Suprapubic skin (tissue), 4 donors: ENCODE measurements at regions not wholly inside any gene's neighbourhood (a gene's known extent, or its start where the extent isn't known, plus 50 kb on each side); places are given as distances from the start of the nearest gene placed in this dataset.

Experiments
- DNase-seq, 2 donors: peaks; one replicate each; pipeline ENCODE4 v3.0.0-alpha.2; 2019; ENCODE audit warnings: low spot score in 2 of 2
- H3K27ac ChIP-seq: fragments of 200-600 bp; sonication (generic); one replicate; pipeline ENCODE4 v1.5.1; 2019
- H3K27me3 ChIP-seq: fragments of 200-600 bp; sonication (generic); one replicate; pipeline ENCODE4 v1.5.1; 2019
- H3K36me3 ChIP-seq: fragments of 200-600 bp; sonication (generic); one replicate; pipeline ENCODE4 v1.5.1; 2019
- H3K4me1 ChIP-seq: fragments of 200-600 bp; sonication (generic); one replicate; pipeline ENCODE4 v1.5.1; 2019
- H3K4me3 ChIP-seq: fragments of 200-600 bp; sonication (generic); one replicate; pipeline ENCODE4 v1.5.1; 2019; ENCODE audit warnings: mild to moderate bottlenecking
- H3K9me3 ChIP-seq: fragments of 200-600 bp; sonication (generic); one replicate; pipeline ENCODE4 v1.5.1; 2019
- CTCF ChIP-seq, 2 donors: fragments of 200-600 bp in 1 of 2; fragments of 450-650 bp in 1 of 2; sonication (generic) in 1 of 2; IDR thresholded peaks; one replicate each; pipeline ENCODE4 v1.5.1; 2016 to 2019; ENCODE audit warnings: antibody characterized with exemption in 2 of 2, mild to moderate bottlenecking in 1 of 2, moderate library complexity in 1 of 2
- EP300 ChIP-seq: sonication (generic); formaldehyde crosslinking; IDR thresholded peaks from one replicate; pipeline ENCODE4 v1.6.1; 2017; ENCODE audit warnings: antibody characterized with exemption
- POLR2A ChIP-seq, 2 donors: fragments of 450-650 bp; IDR thresholded peaks; one replicate each; pipeline ENCODE4 v1.6.1; 2017; ENCODE audit warnings: antibody characterized with exemption in 2 of 2, mild to moderate bottlenecking in 2 of 2, moderate library complexity in 2 of 2
- POLR2AphosphoS5 ChIP-seq, 3 donors: sonication (generic); formaldehyde crosslinking; IDR thresholded peaks; one replicate each; pipeline ENCODE4 v1.6.1; 2017; ENCODE audit warnings: antibody characterized with exemption in 3 of 3
- WGBS: methylation state at CpG from one replicate; pipeline ENCODE4 v1.1.5; 2018; 5-methylcytosine and 5-hydroxymethylcytosine counted together

GRCh38 chr3:103385961-103386656, 951.3 kb downstream of the ZPLD1 start:
- Histone ChIP-seq H3K36me3 (no peaks in the 10 kb centered on the region), H3K27ac (no peak overlapping the region), H3K4me1 (no peaks in the 10 kb centered on the region), H3K9me3 (no peaks in the 10 kb centered on the region), H3K4me3 (no peak overlapping the region), H3K27me3 (no peaks in the 10 kb centered on the region)
- no peak for DNase-seq
- 61% methylated on average over 6 of the region's 6 CpGs for WGBS
- TF ChIP-seq POLR2A (IDR thresholded peaks at IDR 0.05) (no peak), CTCF (IDR thresholded peaks at IDR 0.05) (no peak), EP300 (no peak), POLR2AphosphoS5 (IDR thresholded peaks at IDR 0.05) (no peak)

- H3K4me1 ChIP-seq: no peaks in the 10 kb centered on the region
- no peaks in the 10 kb centered on the region for H3K27me3 ChIP-seq
- 27% methylated on average over 2 of the region's 2 CpGs for WGBS
- no peaks in the 10 kb centered on the region for H3K9me3 ChIP-seq
- no peaks in the 10 kb centered on the region for H3K36me3 ChIP-seq
- no peak for DNase-seq
- no peak overlapping the region for H3K27ac ChIP-seq
- TF ChIP-seq CTCF (IDR thresholded peaks at IDR 0.05) (no peak), POLR2A (IDR thresholded peaks at IDR 0.05) (no peak), EP300 (no peak), POLR2AphosphoS5 (IDR thresholded peaks at IDR 0.05) (no peak)
- H3K4me3 ChIP-seq: no peak overlapping the region
Observed at GRCh38 chr3:103388214-103388613, 953.4 kb downstream of the ZPLD1 start.

GRCh38 chr3:103389356-103389755, 954.5 kb downstream of the ZPLD1 start:
- TF ChIP-seq POLR2A (IDR thresholded peaks at IDR 0.05): no peak
- no peak overlapping the region for H3K27ac ChIP-seq
- no peak overlapping the region for H3K4me3 ChIP-seq
- no peaks in the 10 kb centered on the region for H3K4me1 ChIP-seq
- 84% methylated on average over 1 of the region's 1 CpG for WGBS
- no peaks in the 10 kb centered on the region for H3K36me3 ChIP-seq
- no peaks in the 10 kb centered on the region for H3K9me3 ChIP-seq
- no peaks in the 10 kb centered on the region for H3K27me3 ChIP-seq
- DNase-seq: no peak

- no peaks in the 10 kb centered on the region for H3K4me1 ChIP-seq
- no peak overlapping the region for H3K4me3 ChIP-seq
- no peak overlapping the region for H3K27ac ChIP-seq
- no peaks in the 10 kb centered on the region for H3K9me3 ChIP-seq
- WGBS: 57% methylated on average over 4 of the region's 4 CpGs
- no peaks in the 10 kb centered on the region for H3K36me3 ChIP-seq
- no peaks in the 10 kb centered on the region for H3K27me3 ChIP-seq
- no peak for DNase-seq
- TF ChIP-seq POLR2AphosphoS5 (IDR thresholded peaks at IDR 0.05) (no peak), POLR2A (IDR thresholded peaks at IDR 0.05) (no peak), EP300 (no peak), CTCF (IDR thresholded peaks at IDR 0.05) (no peak)
Observed at GRCh38 chr3:103393395-103394186, 958.8 kb downstream of the ZPLD1 start.

- H3K36me3 ChIP-seq: no peaks in the 10 kb centered on the region
- no peak for DNase-seq
- H3K27ac ChIP-seq: no peak overlapping the region
- 86% methylated on average over 2 of the region's 2 CpGs for WGBS
- H3K4me1 ChIP-seq: peaks cover 2% of the 10 kb centered on the region
- H3K9me3 ChIP-seq: no peaks in the 10 kb centered on the region
- H3K4me3 ChIP-seq: no peak overlapping the region
- H3K27me3 ChIP-seq: no peaks in the 10 kb centered on the region
- TF ChIP-seq POLR2AphosphoS5 (IDR thresholded peaks at IDR 0.05): no peak
- TF ChIP-seq EP300: no peak
- TF ChIP-seq CTCF (IDR thresholded peaks at IDR 0.05): no peak
- TF ChIP-seq POLR2A (IDR thresholded peaks at IDR 0.05): no peak
Observed at GRCh38 chr3:103403191-103403590, 968.4 kb downstream of the ZPLD1 start.
